ENCODE measurements at regions not wholly inside any gene's neighbourhood (a gene's known extent, or its start where the extent isn't known, plus 50 kb on each side); places are given as distances from the start of the nearest gene placed in this dataset.
"Not testable (repeated sequence)": the region's sequence is repeated elsewhere in the genome, so short reads cannot be mapped to it uniquely, and the experiment has no call there.

- H3K4me3 ChIP-seq = no peak overlapping the region
- no peak for DNase-seq (ENCODE audit: low spot score in 2 of 2)
- no peaks in the 10 kb centered on the region for H3K36me3 ChIP-seq
- no peaks in the 10 kb centered on the region for H3K9me3 ChIP-seq
- no peaks in the 10 kb centered on the region for H3K4me1 ChIP-seq
- H3K27me3 ChIP-seq = no peaks in the 10 kb centered on the region
- H3K27ac ChIP-seq = no peak overlapping the region
- TF ChIP-seq POLR2AphosphoS5 (IDR thresholded peaks at IDR 0.05) = no peak
- TF ChIP-seq CTCF (IDR thresholded peaks at IDR 0.05) = no peak
- no peak for TF ChIP-seq POLR2A (IDR thresholded peaks at IDR 0.05)
- intact Hi-C loops (cut with DNase I; ENCODE audit: low total_unique reads) = no loop called here
Measured at GRCh38 chr4:133268205-133268604, 119.1 kb downstream of the PCDH10 start.

GRCh38 chr4:133267506-133267905 is 118.4 kb downstream of the PCDH10 start:
- H3K36me3 ChIP-seq; H3K27me3 ChIP-seq; intact Hi-C loops (cut with DNase I; ENCODE audit: low total_unique reads); H3K9me3 ChIP-seq; DNase-seq (ENCODE audit: low spot score in 2 of 2); H3K27ac ChIP-seq; H3K4me1 ChIP-seq; H3K4me3 ChIP-seq: not testable (repeated sequence)

DNA sequence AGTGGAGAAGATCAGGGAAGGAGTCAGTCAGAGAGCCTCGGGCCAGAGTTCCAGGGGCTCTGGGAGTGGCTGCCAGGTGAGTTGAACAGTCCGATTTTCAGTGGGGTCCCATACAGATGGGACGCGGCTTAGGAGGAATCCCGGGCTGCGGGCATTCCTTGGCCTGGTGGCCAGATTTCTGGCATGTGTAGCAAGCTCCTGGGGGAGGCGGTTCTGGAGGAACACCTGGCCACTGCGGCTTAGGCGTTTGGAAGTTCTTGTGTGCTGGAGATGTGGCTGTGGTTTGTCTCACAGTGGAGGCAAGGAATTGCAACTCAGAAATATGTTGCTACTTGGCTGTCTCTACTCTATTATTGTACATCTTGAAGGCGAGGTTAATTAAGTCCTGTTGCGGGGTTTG is 117.9 kb downstream of the PCDH10 start:
- not testable (repeated sequence) for H3K4me3 ChIP-seq; DNase-seq (ENCODE audit: low spot score in 2 of 2); H3K36me3 ChIP-seq

DNA sequence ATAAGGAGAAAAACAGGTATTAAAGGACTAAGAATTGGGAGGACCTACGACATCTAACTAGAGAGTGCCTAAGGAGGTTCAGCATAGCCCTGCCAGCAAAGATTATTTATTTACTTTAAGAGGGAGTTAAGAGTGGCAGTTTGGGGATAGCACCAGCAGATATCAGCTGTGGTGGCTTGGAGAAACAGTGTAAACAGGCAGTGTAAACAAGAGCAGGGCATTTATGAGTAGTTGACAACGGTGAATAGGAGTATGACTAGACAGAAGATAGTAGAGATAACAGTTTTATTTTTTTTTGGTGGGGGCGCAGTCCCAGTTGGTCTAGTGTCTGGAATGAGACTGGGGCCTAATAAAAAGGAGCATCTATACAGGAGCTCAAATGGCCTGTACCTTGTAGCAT is 115.2 kb downstream of the PCDH10 start:
- H3K36me3 ChIP-seq; H3K27ac ChIP-seq; DNase-seq (ENCODE audit: low spot score in 2 of 2); intact Hi-C loops (cut with DNase I; ENCODE audit: low total_unique reads); H3K4me1 ChIP-seq; H3K27me3 ChIP-seq; H3K9me3 ChIP-seq; H3K4me3 ChIP-seq: not testable (repeated sequence)

More for the DNA sequence above, 117.9 kb downstream of the PCDH10 start:
- H3K27ac ChIP-seq; H3K27me3 ChIP-seq; H3K4me1 ChIP-seq; intact Hi-C loops (cut with DNase I; ENCODE audit: low total_unique reads); H3K9me3 ChIP-seq: not testable (repeated sequence)

DNA sequence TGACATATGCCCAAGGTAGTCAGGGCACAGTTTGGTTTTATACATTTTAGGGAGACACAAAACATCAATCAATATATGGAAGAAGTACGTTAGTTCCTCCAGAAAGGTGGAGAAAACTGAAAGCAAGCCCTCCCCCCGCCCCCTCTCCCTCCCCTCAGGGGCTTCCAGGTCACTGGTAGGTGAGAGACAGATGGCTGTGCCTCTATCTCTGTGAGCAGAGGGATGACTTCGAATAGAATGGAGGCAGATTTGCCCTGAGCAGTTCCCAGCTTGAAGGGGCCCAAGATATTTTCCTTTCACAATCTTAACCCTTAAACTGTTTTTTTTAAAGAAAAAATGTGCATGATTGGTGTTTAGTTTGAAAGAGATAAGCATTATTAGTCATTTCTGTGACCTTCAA is 114.0 kb downstream of the PCDH10 start:
- H3K9me3 ChIP-seq = no peaks in the 10 kb centered on the region
- H3K27me3 ChIP-seq = no peaks in the 10 kb centered on the region
- no peak for DNase-seq (ENCODE audit: low spot score in 2 of 2)
- H3K4me3 ChIP-seq = no peak overlapping the region
- no peak overlapping the region for H3K27ac ChIP-seq
- no peak for TF ChIP-seq POLR2AphosphoS5 (IDR thresholded peaks at IDR 0.05)
- TF ChIP-seq POLR2A (IDR thresholded peaks at IDR 0.05) = no peak
- no peak for TF ChIP-seq CTCF (IDR thresholded peaks at IDR 0.05)
- intact Hi-C loops (cut with DNase I; ENCODE audit: low total_unique reads) = no loop called here
- no peaks in the 10 kb centered on the region for H3K36me3 ChIP-seq
- no peaks in the 10 kb centered on the region for H3K4me1 ChIP-seq

- H3K27me3 ChIP-seq = no peaks in the 10 kb centered on the region
- TF ChIP-seq POLR2A (IDR thresholded peaks at IDR 0.05) (no peak), CTCF (IDR thresholded peaks at IDR 0.05) (no peak), POLR2AphosphoS5 (IDR thresholded peaks at IDR 0.05) (no peak)
- H3K4me1 ChIP-seq = no peaks in the 10 kb centered on the region
- no peak overlapping the region for H3K4me3 ChIP-seq
- no peaks in the 10 kb centered on the region for H3K36me3 ChIP-seq
- no peak overlapping the region for H3K27ac ChIP-seq
- intact Hi-C loops (cut with DNase I; ENCODE audit: low total_unique reads) = no loop called here
- DNase-seq (ENCODE audit: low spot score in 2 of 2) = no peak
- no peaks in the 10 kb centered on the region for H3K9me3 ChIP-seq
Measured at GRCh38 chr4:133247861-133248260, 98.8 kb downstream of the PCDH10 start.

DNA sequence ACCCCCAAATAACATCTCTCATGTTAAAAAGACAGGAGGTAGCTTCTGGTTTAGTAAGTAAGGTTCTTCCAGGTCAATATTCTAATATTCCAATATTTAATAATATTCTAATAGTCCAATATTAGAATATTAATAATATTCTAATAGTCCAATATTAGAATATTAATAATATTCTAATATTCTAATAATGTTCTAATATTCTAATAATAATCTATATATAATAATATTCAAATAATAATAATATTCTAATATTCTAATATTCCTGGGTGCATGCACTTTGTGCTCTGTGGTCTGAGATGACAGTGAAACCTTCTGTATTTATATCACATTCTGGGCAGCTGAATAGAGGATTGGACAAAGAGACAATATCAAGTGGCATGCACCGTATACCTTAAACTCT is 96.1 kb downstream of the PCDH10 start:
- no peak for TF ChIP-seq CTCF (IDR thresholded peaks at IDR 0.05)
- no peak for TF ChIP-seq POLR2A (IDR thresholded peaks at IDR 0.05)
- no peak for TF ChIP-seq POLR2AphosphoS5 (IDR thresholded peaks at IDR 0.05)
- Histone ChIP-seq H3K9me3 (no peaks in the 10 kb centered on the region), H3K36me3 (no peaks in the 10 kb centered on the region), H3K4me3 (no peak overlapping the region), H3K4me1 (no peaks in the 10 kb centered on the region), H3K27ac (no peak overlapping the region), H3K27me3 (no peaks in the 10 kb centered on the region)
- intact Hi-C loops (cut with DNase I; ENCODE audit: low total_unique reads) = no loop called here
- DNase-seq (ENCODE audit: low spot score in 2 of 2) = no peak

Data from breast epithelium (tissue), 4 donors.